ENCODE measurements at regions not wholly inside any gene's neighbourhood (a gene's known extent, or its start where the extent isn't known, plus 50 kb on each side); places are given as distances from the start of the nearest gene placed in this dataset.

DNA sequence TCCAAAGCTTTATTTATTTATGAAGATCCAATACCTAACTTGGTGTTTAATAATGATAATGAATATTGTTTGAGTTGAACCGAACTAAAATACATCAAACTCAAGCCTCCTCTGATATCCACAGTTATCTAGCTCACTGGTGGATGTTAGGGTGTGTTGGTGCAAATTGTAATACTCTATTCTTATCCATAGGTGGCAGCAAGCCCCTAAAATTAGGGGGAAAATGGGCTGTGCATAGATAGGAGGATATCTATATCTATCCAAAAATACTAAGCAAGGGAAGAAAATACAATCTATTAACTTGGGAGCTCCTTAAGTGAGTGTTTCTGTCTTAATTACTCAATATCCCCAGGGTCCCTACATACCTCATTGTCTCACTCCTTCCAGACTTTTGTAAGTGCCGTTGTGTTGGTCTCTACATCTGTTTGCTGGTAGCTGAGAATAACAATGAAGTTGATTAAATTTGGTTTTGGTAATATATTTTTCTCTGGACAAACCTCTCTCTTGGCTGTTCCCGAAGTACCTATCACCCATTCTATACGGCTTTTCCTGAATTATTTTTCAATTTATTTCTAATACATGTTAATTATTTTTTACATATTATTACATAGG, 55.0 kb upstream of the VWDE start:
- TF ChIP-seq, protein P1, sequence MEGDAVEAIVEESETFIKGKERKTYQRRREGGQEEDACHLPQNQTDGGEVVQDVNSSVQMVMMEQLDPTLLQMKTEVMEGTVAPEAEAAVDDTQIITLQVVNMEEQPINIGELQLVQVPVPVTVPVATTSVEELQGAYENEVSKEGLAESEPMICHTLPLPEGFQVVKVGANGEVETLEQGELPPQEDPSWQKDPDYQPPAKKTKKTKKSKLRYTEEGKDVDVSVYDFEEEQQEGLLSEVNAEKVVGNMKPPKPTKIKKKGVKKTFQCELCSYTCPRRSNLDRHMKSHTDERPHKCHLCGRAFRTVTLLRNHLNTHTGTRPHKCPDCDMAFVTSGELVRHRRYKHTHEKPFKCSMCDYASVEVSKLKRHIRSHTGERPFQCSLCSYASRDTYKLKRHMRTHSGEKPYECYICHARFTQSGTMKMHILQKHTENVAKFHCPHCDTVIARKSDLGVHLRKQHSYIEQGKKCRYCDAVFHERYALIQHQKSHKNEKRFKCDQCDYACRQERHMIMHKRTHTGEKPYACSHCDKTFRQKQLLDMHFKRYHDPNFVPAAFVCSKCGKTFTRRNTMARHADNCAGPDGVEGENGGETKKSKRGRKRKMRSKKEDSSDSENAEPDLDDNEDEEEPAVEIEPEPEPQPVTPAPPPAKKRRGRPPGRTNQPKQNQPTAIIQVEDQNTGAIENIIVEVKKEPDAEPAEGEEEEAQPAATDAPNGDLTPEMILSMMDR (IDR thresholded peaks at IDR 0.05; ENCODE audit: low read depth, low read length), result peak; percentile 67
- no peak for TF ChIP-seq POLR2A (IDR thresholded peaks at IDR 0.05; ENCODE audit: extremely low read depth, insufficient read length)
